ENCODE measurements at regions not wholly inside any gene's neighbourhood (a gene's known extent, or its start where the extent isn't known, plus 50 kb on each side); places are given as distances from the start of the nearest gene placed in this dataset.

DNA sequence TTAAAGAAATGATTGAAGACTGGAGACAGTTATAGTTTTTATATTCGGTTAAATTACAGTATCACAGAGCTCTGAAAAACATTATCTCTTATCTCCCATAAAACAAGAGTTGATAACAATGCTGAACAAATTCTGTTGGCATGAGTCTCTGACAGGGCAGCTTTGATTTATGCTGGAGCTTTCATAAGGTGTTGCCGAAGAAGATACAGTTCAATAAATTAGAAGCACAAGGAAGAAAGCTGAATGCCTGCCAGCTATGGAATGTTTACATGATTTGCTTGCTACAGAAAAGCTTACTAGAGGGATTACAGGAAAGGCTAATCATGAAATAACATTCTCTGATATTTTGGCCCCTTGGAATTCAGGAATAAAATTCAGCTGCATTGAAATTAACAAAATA lies 431.9 kb upstream of the GJE1 start:
- TF ChIP-seq, protein P1, sequence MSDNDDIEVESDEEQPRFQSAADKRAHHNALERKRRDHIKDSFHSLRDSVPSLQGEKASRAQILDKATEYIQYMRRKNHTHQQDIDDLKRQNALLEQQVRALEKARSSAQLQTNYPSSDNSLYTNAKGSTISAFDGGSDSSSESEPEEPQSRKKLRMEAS (IDR thresholded peaks at IDR 0.05; ENCODE audit: low read depth, low read length): no peak
- TF ChIP-seq MYC (IDR thresholded peaks at IDR 0.05; ENCODE audit: low read depth, low read length) (no peak), POLR2A (IDR thresholded peaks at IDR 0.05; ENCODE audit: extremely low read depth, insufficient read length) (no peak)
- TF ChIP-seq, protein P2, sequence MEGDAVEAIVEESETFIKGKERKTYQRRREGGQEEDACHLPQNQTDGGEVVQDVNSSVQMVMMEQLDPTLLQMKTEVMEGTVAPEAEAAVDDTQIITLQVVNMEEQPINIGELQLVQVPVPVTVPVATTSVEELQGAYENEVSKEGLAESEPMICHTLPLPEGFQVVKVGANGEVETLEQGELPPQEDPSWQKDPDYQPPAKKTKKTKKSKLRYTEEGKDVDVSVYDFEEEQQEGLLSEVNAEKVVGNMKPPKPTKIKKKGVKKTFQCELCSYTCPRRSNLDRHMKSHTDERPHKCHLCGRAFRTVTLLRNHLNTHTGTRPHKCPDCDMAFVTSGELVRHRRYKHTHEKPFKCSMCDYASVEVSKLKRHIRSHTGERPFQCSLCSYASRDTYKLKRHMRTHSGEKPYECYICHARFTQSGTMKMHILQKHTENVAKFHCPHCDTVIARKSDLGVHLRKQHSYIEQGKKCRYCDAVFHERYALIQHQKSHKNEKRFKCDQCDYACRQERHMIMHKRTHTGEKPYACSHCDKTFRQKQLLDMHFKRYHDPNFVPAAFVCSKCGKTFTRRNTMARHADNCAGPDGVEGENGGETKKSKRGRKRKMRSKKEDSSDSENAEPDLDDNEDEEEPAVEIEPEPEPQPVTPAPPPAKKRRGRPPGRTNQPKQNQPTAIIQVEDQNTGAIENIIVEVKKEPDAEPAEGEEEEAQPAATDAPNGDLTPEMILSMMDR (IDR thresholded peaks at IDR 0.05; ENCODE audit: low read depth, low read length): no peak
- DNase-seq (ENCODE audit: low read depth): no peak
- no peak overlapping the region for H3K4me3 ChIP-seq (ENCODE audit: low read depth, low read length)

DNA sequence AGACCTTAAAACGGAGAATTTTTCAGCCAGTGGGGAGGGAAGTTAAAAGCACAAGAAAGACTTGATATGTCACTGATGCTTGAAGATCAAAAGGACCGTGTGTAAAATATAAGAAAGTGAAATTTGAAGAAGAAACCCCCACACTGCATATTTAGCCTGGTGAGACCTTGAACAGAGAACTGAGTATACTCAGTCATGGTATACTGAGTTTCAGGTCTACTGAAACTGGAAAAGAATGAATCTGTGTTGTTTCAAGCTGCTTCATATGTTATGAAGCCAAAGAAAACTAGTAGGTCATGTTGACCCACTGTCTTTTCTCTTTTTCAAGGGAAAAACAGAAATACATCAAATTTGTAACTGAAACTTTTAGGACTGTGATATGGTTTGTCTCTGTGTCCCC lies 443.8 kb upstream of the GJE1 start:
- TF ChIP-seq, protein P2 (IDR thresholded peaks at IDR 0.05; ENCODE audit: low read depth, low read length): no peak
- TF ChIP-seq POLR2A (IDR thresholded peaks at IDR 0.05; ENCODE audit: extremely low read depth, insufficient read length) (no peak), MYC (IDR thresholded peaks at IDR 0.05; ENCODE audit: low read depth, low read length) (no peak)
- TF ChIP-seq, protein P1 (IDR thresholded peaks at IDR 0.05; ENCODE audit: low read depth, low read length): no peak
- no peak for DNase-seq (ENCODE audit: low read depth)
- no peak overlapping the region for H3K4me3 ChIP-seq (ENCODE audit: low read depth, low read length)

DNA sequence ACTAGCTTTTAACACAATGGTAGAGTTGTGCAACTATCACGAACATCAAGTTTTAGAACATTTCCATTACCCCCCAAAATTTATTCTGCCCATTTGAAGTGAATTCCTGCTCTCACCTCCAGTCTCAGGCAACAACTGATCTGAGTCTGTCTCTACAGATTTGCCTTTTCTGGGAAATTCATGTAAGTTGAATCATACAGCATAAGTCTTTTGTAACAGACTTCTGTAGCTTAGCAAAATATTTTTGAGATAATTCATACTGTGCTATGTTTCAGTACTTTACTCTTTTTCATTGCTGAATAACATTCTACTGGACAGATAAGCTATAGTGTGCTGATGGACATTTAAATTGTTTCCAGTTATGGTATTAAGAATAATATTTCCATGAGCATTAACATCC lies 447.3 kb upstream of the GJE1 start:
- TF ChIP-seq, protein P2 (IDR thresholded peaks at IDR 0.05; ENCODE audit: low read depth, low read length): no peak
- TF ChIP-seq POLR2A (IDR thresholded peaks at IDR 0.05; ENCODE audit: extremely low read depth, insufficient read length): no peak
- TF ChIP-seq, protein P1 (IDR thresholded peaks at IDR 0.05; ENCODE audit: low read depth, low read length): no peak
- no peak for TF ChIP-seq MYC (IDR thresholded peaks at IDR 0.05; ENCODE audit: low read depth, low read length)
- no peak overlapping the region for H3K4me3 ChIP-seq (ENCODE audit: low read depth, low read length)
- no peak for DNase-seq (ENCODE audit: low read depth)

DNA sequence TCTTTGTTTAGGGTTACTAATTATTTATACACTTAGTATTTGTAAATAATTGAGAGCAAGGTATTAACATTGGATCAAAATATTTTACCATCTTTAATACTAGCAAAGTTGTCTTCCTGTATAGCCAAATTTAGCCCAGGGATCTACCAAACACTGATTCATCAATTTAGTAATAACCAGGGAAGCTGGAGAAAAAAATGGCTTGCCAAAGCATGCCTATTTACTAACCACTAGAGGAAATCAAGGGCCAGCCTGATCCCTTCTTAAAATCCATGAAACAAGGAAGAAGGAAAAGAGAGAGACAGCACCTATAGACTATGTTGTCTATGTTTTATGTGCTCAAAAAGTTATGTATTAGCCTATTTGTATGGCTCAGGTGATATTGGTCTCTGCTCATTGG lies 450.3 kb upstream of the GJE1 start:
- TF ChIP-seq, protein P2 (IDR thresholded peaks at IDR 0.05; ENCODE audit: low read depth, low read length): no peak
- TF ChIP-seq, protein P1 (IDR thresholded peaks at IDR 0.05; ENCODE audit: low read depth, low read length): no peak
- no peak for TF ChIP-seq MYC (IDR thresholded peaks at IDR 0.05; ENCODE audit: low read depth, low read length)
- no peak for TF ChIP-seq POLR2A (IDR thresholded peaks at IDR 0.05; ENCODE audit: extremely low read depth, insufficient read length)
- no peak for DNase-seq (ENCODE audit: low read depth)
- H3K4me3 ChIP-seq (ENCODE audit: low read depth, low read length): no peak overlapping the region

DNA sequence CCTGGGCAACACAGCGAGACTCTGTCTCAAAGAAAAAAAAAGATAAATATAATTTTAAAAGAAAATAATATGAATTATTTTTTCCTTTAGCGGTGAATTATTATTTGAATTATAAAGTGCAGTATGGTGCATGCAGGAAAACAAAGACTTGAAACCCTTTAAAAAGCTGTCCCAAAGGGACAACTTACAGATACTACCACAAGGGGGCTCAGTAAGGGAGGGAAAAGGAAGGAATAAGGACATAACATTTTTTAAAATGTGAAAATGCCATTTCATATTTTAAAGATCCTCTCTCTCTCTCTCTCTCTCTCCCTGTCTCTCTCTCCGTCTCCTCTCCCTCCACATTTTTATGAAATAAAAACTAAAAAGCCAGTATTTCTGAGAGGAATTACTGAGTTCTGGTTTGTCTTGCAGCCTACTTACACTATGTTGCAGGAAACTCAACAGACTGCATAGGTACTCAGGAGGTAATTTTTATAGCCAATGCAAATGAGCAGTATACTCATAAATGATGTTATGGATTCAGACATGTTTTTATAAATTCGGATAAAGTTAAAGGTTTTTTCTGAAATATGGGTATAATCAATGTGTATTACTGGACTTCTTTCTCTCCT lies 455.0 kb upstream of the GJE1 start:
- no peak overlapping the region for H3K4me3 ChIP-seq (ENCODE audit: low read depth, low read length)
- peak; percentile 53 for DNase-seq (ENCODE audit: low read depth)
- TF ChIP-seq, protein P2 (IDR thresholded peaks at IDR 0.05; ENCODE audit: low read depth, low read length): peak; percentile 73
- TF ChIP-seq, protein P1 (IDR thresholded peaks at IDR 0.05; ENCODE audit: low read depth, low read length): no peak
- no peak for TF ChIP-seq MYC (IDR thresholded peaks at IDR 0.05; ENCODE audit: low read depth, low read length)
